NCI-H748 (cell line): ENCODE measurements at regions not wholly inside any gene's neighbourhood (a gene's known extent, or its start where the extent isn't known, plus 50 kb on each side); places are given as distances from the start of the nearest gene placed in this dataset.
"Not testable (repeated sequence)": the region's sequence is repeated elsewhere in the genome, so short reads cannot be mapped to it uniquely, and the experiment has no call there.

Experiments
- DNase-seq: peaks from one replicate; lab custom pipeline; 2025; ENCODE audit not compliant: unreplicated experiment; lab: John Stamatoyannopoulos, UW

DNA sequence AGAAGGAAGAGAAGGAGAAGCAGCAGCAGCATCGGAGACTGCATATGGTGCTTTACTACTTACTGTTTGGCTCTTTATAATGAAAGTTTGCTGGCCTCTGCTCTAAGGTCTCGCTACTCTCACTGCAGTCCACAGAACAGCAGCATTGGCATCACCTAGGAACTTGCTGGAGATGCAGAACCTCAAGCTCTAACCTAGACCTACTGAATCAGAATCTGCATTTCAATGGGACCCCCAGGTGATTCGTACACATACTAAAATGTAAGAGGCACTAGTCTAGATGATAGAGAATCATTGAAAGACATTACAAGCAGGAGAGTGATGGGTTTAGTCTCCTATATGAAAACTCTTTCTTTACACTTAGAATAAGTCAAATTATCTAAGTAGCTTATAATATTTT, 270.6 kb downstream of the KLF5 start:
- no peak for DNase-seq

DNA sequence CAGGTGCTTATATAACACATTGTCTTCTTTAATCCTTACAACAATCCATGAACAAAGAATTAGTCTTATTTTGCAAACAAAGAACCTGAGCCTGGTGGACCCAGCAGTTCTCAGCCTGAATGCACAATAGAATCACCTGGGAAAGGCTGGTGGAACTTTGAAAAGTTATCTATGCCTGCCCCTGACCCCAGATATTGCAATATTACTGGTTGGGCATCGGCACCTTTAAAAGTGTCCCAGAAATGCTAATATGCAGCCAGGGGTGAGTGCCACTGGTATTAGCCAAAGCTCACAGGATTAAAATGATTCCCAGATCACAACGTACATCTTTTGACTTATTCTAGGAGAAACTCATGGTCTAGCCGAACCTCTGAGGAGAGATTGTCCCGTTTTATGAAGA, 268.8 kb downstream of the KLF5 start:
- no peak for DNase-seq

DNA sequence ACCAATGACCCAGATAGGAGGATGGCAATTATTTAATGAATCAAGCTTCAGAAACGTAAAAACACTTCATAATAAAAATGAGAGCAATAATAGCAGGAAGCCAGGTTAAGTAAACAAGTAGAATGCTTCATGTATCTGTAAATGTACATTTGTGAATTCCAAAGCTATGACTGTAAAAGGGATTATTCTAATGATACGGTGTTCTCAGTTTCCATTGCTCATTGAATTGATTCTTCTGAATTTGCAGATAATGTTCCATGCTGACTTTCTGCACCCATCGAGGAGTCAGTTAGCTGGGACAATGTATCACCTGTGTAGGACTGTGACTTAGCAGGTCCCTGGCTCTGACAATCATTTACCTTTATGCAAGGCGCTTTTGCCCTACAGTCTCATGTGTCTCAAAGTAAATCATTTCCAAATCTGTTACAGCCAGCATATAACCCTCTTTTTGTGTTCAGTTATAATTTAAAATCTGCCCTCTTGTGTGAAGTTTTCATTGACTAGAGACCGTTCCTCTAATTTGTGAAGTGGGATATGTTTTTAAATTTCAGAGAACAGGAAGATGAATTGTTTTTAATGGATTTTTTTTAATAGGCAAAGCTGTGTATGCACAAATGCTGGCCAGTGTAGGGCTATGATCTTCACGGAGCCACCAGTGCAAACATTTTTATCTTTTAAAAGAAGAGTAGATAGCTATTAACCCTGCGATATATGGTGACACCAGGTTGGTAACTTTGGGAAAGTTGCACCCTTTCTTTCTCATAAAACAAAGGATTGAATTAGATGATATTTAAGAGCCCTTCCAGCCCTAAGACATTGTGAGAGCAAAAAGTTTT, 267.1 kb downstream of the KLF5 start:
- no peak for DNase-seq

DNA sequence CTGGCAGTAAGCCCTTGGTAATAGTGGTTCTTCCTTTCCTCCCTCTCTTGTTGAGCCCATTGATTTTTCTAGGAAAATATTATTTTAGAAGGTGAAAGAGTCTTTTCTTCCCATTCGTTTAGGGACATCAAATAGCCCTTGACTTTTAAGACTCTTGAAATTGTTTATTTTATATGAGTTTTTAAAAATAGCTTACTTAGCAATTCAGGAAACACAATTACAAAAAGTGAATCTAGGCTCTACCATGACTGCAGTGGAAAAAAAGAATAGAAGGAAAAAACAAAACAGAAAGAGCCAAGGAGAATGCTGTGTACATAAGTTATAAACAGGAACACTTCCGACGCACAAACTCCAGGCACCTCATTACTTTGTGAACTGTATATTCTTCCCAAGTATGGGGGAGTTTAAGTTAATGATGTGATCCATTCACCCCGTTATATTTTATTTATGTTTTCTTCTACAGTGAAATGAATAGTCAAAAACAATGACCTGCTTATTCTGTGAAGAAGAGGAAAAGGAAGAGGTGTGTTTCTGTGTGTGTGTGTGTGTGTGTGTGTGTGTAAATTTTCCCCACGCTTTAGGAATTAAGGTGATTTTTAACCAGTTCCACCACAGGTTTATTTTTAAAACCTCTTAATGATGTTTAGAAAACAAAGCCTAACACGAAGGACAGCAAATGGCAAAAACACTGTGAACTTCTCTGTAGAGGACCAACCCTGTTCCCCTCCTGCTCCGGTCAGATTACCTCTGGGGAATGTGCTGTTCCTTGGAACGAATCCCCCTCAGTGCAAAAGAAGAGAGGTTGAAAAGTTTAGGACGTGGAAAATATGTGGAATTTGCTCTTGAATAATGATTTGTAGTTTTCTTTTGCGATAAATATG, 266.3 kb downstream of the KLF5 start:
- no peak for DNase-seq

DNA sequence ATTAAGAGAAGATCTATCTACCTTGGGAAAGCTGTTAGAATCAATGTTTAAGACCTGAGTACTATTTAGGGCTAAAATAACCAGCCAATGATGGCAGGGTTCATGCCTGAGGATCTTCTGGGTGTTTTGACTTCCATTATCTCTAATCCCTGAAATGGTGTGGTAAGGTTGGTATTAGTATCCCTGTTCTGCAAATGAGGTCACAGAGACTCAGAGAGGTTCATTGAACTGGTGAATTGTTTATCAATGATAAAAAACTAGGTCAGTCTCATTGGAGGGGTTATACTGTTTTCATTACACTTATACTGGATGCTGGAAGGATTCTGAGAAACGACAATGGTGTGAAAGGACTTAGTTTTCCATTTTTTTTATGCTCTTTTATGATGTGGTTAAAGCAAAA, 264.8 kb downstream of the KLF5 start:
- no peak for DNase-seq

DNA sequence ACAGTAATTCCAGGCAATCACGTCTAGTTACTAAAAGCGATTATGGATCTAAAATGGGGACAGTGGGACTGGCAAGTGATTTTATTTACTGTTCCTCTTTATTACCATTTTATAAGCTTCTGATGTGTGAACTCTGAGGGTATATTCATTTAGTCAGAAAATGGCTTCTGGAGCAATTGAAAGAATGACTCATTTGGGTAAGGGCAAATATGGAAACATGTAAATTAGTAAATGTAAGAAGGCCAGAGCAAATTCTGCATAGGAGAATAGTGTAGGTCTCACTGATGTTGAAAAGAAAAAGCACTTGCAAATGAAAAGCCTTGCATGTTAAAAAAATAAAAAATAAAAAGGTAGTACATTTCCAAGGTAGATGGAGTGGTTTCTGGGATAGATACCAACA, 262.2 kb downstream of the KLF5 start:
- no peak for DNase-seq

DNA sequence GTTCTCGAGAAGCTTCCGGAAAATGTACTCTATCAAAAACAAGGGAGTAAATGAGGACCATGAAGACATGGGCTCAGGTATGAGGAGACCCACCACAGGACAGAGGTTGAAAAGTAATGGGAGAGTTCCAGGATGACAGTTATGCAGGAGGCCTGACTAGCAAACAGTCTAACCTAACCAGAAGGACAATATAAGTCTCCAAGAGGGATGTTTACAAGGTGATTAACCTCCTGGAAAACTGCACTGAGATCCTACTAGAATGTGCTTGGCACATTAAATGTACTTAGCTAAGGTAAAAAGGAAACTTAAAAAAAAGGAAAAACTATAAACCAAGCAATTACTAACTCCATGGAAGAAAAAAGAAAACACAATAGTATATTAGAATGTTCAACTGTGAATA, 258.3 kb downstream of the KLF5 start:
- DNase-seq: no peak

DNA sequence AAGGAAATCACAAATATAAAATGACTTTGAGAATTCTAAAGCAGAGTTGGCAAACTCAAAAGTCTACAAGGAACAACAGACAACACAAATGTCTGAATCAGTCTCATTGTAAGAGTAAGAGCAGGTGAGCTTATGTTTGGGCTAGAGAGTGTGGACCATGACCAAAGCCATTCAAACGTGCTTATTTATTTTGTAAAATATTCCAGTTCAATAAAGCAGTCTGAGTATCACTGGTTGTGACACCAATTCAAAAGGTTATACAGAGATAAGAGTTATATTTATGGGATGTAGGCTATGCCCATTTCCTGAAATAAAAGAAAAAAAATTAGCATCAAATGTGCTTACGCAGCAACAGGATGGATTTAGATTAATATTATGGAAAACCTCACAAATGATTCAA, 251.6 kb downstream of the KLF5 start:
- DNase-seq: no peak

DNA sequence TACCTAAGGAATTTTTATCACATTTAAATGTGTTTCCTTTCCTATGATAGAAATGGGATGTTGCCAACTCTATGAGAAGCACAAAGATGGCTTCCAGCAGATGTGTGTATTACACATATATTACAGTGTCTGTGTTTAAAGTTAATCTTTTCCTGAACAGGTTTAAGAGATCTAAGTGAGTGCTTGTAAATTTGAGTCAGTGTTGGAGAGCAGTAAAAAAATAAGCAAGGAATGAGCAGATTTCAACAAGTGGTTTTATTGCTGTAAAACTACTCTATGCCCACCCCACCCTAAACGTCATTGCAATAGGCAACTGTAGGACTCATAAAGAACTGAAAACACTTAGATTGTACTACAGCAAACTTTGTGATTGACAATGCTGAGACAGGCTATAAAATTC, 248.7 kb downstream of the KLF5 start:
- no peak for DNase-seq

DNA sequence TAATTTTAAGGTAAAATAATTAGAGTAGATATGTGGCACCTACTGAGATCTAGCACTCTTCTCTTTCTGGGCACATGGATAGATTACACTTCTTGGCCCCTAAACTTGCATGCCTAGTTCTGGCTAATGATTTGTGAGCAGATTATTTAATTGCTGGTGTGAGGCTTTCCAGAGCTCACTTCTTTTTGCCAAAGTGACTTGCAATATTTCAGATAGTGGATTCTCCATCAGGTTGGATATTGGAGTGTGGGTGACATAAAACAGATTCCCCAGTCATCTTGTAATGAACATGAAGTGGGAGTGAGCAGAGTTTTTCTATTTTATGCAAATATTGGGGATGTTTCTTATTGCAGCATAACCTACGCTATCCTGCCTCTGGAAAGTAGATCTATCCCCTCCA, 247.9 kb downstream of the KLF5 start:
- DNase-seq: no peak

DNA sequence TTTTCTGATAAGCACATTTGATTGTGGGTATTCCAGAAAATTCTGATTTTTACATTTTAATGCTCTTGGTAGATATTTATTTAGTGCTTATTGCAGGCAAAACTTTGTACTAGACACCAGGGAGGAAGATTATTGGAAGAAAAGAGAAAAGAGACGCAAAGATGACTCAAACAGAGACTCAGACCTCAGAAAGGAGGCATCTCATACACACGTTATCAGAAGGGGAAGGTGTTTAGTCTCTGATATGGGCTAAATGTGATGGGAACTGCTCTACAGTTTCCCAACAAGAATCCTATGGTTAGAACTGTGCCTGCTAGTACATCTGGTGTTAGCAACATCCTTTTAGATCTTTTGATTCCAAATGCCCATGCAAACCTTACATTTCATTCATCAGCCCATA, 245.6 kb downstream of the KLF5 start:
- no peak for DNase-seq

DNA sequence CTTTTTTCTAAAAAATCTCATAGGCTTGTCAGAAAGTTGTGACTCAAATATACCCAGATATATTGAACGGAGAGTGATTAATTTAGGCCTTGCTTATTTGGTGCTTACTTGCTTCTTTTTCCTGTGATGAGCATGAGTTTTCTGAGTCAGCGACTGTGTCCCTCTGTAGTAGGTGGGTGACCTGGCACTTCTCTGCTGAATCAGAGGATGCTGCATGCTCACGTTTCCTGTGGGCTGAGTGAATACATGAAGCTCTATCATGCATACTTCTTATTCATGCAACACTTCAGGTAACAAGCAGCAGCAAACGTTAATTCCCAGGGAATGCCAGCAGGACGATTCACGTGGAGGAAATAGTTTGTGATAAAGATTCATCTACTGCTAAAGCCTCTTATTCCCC, 245.0 kb downstream of the KLF5 start:
- no peak for DNase-seq

DNA sequence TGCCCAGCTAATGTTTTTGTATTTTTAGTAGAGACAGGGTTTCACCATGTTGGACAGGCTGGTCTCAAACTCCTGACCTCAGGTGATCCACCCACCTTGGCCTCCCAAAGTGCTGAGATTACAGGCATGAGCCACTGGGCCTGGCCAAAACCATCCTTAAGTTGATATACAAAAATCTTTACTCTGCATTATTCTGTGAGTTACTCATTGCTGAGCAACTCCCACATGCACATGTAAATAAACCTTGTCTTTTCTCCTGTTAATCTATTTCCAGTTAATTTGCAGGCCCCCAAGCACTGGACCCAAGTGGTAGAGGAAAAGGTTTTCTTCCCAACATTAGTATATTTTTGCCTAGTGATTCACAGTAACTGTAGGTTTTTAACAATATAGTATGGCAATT, 242.8 kb downstream of the KLF5 start:
- not testable (repeated sequence) for DNase-seq

DNA sequence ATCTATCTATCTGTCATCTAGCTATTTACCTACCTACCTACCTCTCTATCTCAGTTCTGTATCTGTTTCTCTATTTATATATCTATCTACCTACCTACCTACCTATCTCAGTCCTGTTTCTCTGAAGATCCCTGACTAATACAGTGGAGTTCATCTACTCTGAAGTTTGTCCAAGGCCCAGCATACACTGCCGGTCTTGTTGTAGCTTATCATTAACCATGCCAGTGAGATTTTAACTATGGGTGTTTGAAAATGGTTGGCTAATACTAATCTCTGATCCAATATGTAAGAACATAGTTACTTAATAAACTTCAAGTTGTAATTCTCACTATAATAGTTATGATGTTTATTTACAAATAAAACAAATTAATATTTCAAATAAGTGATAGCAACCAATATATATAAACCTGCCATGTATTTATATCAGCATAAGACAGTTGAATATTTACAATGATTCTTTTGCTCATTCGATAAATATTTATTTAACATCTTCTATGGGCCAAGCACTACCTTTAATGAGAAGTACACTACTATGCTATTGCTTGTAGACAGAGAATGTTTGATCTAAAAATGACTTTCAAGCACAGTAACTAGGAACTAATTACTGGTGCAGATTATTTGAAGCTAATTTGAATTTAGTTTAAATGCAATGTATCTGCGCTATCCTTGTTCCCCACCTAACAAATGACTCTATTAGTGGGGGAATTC, 242.1 kb downstream of the KLF5 start:
- no peak for DNase-seq

DNA sequence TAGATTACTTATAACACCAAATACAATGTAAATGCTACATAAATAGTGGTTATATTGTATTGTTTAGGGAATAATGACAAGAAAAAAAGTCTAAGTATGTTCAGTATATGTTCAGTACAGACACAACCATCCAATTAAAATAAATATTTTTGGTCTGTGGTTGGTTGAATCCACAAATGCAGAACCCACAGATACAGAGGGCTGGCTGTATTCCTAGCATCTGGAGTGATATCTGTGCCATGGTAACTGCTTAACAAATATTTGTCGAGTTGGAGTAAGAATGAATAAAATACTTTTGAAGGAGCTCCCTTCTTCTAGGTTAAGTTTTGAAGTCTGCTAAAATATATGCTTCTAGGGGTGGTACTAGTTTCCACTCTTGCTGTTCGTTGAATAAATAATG, 241.0 kb downstream of the KLF5 start:
- no peak for DNase-seq

DNA sequence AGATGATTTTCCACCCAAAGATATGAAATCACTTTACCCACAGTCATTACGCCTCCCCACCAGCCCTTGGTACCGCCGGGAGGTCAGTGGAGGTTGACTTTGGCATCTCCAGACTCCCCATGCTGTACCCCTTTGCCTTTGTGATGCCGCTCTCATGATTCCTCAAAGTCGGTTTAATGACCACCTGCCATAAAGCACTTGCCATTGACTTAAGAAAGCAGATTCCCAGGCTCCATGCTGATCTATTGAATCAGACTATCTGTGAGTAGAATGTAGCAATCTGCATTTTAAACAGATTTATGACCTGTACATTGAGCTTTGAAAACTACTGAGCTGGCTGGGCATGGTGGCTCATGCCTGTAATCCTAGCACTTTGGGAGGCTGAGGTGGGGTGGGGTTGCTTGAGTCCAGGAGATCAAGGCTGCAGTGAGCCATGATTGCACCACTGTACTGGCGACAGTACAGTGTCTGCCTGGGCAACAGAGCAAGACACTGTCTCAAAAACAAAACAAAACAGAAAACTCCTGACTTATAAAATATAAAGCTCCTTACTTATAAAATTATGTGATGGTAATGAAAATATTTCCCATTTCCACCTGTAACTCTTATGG, 235.2 kb downstream of the KLF5 start:
- peak; percentile 40 for DNase-seq

DNA sequence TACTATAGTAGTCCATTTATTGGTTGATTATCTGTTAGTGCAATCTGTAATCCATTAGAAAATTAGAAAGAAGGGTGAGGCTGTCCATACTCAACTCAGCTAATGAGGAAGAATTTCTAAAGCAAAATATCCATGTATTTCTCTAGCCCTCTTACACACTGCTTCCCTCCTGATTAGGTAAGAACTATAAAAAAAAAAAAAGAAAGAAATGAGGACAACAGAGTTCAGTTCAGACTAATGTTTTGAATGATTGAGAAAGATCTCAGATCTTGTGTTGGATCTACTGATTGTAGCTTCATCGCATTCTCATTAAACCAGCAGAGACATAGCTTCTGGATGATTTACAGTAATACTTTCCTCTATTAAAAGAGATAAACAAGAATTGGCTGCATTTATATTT, 233.3 kb downstream of the KLF5 start:
- DNase-seq: no peak

DNA sequence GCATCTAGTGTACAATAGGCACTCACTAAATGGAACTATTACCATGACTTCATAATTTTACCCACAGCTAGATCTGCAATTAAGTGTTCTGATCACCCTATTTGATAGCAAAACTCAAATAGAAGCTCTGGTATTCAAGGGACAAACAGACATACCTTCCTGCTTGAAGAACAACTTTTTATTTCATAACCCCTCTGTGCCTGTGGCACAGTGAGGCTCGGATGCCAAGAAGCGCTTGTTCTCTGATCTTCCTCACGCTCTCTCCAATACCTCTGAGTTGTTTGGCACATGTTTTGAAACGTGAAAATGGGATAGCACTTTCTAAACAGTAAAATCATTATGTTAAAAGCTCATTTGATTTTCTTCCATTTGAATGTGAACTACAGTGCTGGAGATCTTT, 232.0 kb downstream of the KLF5 start:
- DNase-seq: no peak

DNA sequence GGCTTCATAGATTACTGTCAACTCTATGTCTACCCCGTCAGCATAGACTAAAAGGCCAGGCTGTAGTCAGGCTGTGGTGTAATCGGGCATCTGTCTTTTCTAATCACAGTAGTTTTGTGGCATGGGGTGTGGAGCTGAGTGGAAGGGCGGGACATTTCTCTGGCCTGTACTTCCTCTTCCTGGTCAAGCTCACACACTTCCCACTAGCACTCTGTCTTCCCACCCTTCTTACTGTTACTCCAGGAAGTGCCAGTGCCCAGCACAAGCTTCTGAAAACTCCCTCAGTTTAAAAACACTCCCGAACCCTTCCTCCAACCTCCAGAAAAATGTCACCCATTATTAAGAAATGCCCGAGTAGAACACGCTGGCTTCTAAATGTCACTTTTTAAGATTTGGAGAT, 229.8 kb downstream of the KLF5 start:
- DNase-seq: no peak

DNA sequence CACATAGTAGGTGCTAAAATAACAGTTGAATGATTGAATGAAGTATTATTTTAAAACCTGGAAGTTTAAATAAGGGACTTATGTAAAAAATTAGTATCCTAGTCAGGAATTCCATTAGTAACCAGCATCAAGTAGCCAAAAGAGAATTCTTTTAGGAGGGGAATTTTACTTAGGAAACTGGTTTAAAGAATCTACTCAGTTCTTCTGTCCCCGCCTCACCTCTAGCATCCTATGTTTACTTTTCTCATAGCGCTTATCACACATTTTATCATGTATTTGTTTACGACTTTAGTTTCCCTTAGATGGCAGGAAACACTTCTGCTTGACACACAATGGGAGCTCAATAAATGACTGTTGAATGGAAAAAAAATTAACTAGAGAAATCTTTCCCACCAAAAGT, 229.0 kb downstream of the KLF5 start:
- DNase-seq: no peak

DNA sequence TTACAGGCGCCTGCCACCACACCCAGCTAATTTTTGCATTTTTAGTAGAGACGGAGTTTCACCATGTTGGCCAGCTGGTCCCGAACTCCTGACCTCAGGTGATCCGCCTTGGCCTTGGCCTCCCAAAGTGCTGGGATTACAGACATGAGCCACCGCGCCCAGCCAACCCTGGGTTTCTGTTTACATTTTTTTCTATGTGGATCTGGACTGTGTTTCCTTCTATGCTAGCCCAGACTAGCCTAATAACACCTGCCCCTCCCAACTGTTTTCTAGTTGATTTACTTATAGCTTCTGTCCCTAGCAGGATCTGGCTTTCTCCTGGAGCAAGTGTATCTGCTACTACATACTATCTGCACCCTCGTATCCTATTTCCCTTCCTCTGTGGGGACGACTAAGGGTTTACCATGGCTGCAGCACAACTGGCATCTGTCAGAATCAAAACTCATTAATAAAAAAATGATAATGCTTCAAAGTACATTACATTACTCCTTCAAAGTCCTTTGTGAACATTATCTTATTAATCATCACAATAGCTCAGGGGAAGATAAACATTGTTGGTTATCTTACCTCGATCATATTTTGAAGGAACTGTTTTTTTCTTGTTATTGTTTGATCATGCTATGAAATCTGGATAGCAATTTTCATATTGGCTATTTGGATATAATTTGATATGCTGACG, 228.3 kb downstream of the KLF5 start:
- DNase-seq: peak; percentile 48
